ENCODE measurements at regions not wholly inside any gene's neighbourhood (a gene's known extent, or its start where the extent isn't known, plus 50 kb on each side); places are given as distances from the start of the nearest gene placed in this dataset.

- TF ChIP-seq, protein P1, sequence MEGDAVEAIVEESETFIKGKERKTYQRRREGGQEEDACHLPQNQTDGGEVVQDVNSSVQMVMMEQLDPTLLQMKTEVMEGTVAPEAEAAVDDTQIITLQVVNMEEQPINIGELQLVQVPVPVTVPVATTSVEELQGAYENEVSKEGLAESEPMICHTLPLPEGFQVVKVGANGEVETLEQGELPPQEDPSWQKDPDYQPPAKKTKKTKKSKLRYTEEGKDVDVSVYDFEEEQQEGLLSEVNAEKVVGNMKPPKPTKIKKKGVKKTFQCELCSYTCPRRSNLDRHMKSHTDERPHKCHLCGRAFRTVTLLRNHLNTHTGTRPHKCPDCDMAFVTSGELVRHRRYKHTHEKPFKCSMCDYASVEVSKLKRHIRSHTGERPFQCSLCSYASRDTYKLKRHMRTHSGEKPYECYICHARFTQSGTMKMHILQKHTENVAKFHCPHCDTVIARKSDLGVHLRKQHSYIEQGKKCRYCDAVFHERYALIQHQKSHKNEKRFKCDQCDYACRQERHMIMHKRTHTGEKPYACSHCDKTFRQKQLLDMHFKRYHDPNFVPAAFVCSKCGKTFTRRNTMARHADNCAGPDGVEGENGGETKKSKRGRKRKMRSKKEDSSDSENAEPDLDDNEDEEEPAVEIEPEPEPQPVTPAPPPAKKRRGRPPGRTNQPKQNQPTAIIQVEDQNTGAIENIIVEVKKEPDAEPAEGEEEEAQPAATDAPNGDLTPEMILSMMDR (IDR thresholded peaks at IDR 0.05) = no peak
- no peak for TF ChIP-seq EZH2 (IDR thresholded peaks at IDR 0.05; ENCODE audit: borderline replicate concordance, insufficient read depth, low read depth, low read length, poor library complexity, severe bottlenecking)
Measured at GRCh38 chrX:40391662-40392061, 189.1 kb upstream of the ATP6AP2 start.
